Natural killer cell (primary cell): ENCODE measurements at regions not wholly inside any gene's neighbourhood (a gene's known extent, or its start where the extent isn't known, plus 50 kb on each side); places are given as distances from the start of the nearest gene placed in this dataset.

Source experiments
- ATAC-seq, 3 donors: fragments of 150-1000 bp in 2 of 3; fragments of 200-7000 bp in 1 of 3; cut with Tn5 transposase; 1 replicate in 1 of 3; 2 replicates in 2 of 3; pipeline ENCODE4 v1.10.0; 2021; ENCODE audit warnings: mild to moderate bottlenecking in 2 of 3, moderate library complexity in 2 of 3
- DNase-seq, 2 donors: peaks; one replicate each; pipeline versions ENCODE4 v3.0.0 to v3.0.0-alpha.2; 2013 to 2021; ENCODE audit warnings: mixed read lengths in 1 of 2
- H3K27ac ChIP-seq: one replicate; pipeline ENCODE4 v1.5.1; 2013; ENCODE audit warnings: mild to moderate bottlenecking, low read length
- H3K27me3 ChIP-seq: one replicate; pipeline ENCODE4 v1.6.1; 2013; ENCODE audit warnings: low read length; ENCODE audit not compliant: control insufficient read depth, insufficient read depth
- H3K36me3 ChIP-seq: one replicate; pipeline ENCODE4 v1.6.1; 2013; ENCODE audit warnings: low read length; ENCODE audit not compliant: control insufficient read depth, insufficient read depth
- H3K4me1 ChIP-seq: one replicate; pipeline ENCODE4 v1.6.1; 2013; ENCODE audit warnings: low read length; ENCODE audit not compliant: control insufficient read depth, insufficient read depth
- H3K4me3 ChIP-seq: one replicate; pipeline ENCODE4 v1.5.1; 2013; ENCODE audit warnings: low read length
- H3K9me3 ChIP-seq: one replicate; pipeline ENCODE4 v1.6.1; 2013; ENCODE audit warnings: low read length; ENCODE audit not compliant: control insufficient read depth, insufficient read depth
- H3K27ac Mint-ChIP-seq, 2 donors: one replicate each; pipeline ENCODE4 v1.8.0; 2022; ENCODE audit warnings: mild to moderate bottlenecking in 2 of 2, mixed read lengths in 2 of 2, moderate library complexity in 1 of 2
- H3K27me3 Mint-ChIP-seq, 2 donors: one replicate each; pipeline ENCODE4 v1.8.0; 2022; ENCODE audit warnings: low read depth in 2 of 2, mixed read lengths in 2 of 2
- H3K36me3 Mint-ChIP-seq: one replicate; pipeline ENCODE4 v1.8.0; 2022; ENCODE audit warnings: mixed read lengths
- H3K4me1 Mint-ChIP-seq, 2 donors: one replicate each; pipeline ENCODE4 v1.8.0; 2022; ENCODE audit warnings: mixed read lengths in 2 of 2
- H3K4me3 Mint-ChIP-seq: one replicate; pipeline ENCODE4 v1.8.0; 2022; ENCODE audit warnings: mild to moderate bottlenecking, moderate library complexity, mixed read lengths
- H3K9me3 Mint-ChIP-seq, 2 donors: one replicate each; pipeline ENCODE4 v1.8.0; 2022; ENCODE audit warnings: mixed read lengths in 2 of 2
- CTCF ChIP-seq: fragments of 200-600 bp; IDR thresholded peaks from one replicate; pipeline ENCODE4 v1.8.0; 2022; ENCODE audit warnings: antibody characterized with exemption
- WGBS: methylation state at CpG from one replicate; pipeline ENCODE4 v1.1.7; 2013; ENCODE audit warnings: missing lambda C conversion rate; ENCODE audit not compliant: insufficient coverage; 5-methylcytosine and 5-hydroxymethylcytosine counted together
- intact Hi-C: fragments of 100-400 bp; cut with micrococcal nuclease; formaldehyde crosslinking; loops from one replicate; pipeline ENCODE4 v1.14.2; 2022

- no peak for DNase-seq
- intact Hi-C loops = loop anchor here (1.0 to 5.0 kb wide), 2 partner anchors 815 to 913 kb away; no protein-coding TSS in a partner anchor
- Histone ChIP-seq H3K27me3 (no peaks in the 10 kb centered on the region), H3K36me3 (no peaks in the 10 kb centered on the region), H3K9me3 (no peaks in the 10 kb centered on the region), H3K27ac (no peak overlapping the region), H3K4me1 (no peaks in the 10 kb centered on the region), H3K4me3 (no peak overlapping the region)
- WGBS = 100% methylated on average over 3 of the region's 4 CpGs
- Mint-ChIP-seq H3K4me3 (no peak overlapping the region), H3K4me1 (peaks cover 8% of the 10 kb centered on the region in 2 donors), H3K9me3 (no peaks in the 10 kb centered on the region), H3K27ac (no peak overlapping the region), H3K36me3 (no peaks in the 10 kb centered on the region), H3K27me3 (peaks cover 8 to 15% of the 10 kb centered on the region in 2 donors)
- no peak for ATAC-seq
- TF ChIP-seq CTCF = no peak
Observed at GRCh38 chr3:157618886-157619285, 115.7 kb upstream of the VEPH1 start.

- Histone ChIP-seq H3K27me3 (no peaks in the 10 kb centered on the region), H3K36me3 (no peaks in the 10 kb centered on the region), H3K27ac (no peak overlapping the region), H3K9me3 (no peaks in the 10 kb centered on the region), H3K4me3 (no peak overlapping the region), H3K4me1 (no peaks in the 10 kb centered on the region)
- DNase-seq (peak in 1 of 2 donors; percentile 56), ATAC-seq (peak; percentile 68 to 85 (median 71))
- Mint-ChIP-seq H3K4me1 (peaks cover 8% of the 10 kb centered on the region in 2 donors), H3K36me3 (no peaks in the 10 kb centered on the region), H3K9me3 (no peaks in the 10 kb centered on the region), H3K27ac (no peak overlapping the region), H3K4me3 (no peak overlapping the region), H3K27me3 (peaks cover 8 to 14% of the 10 kb centered on the region in 2 donors)
- intact Hi-C loops = loop anchor here (1.0 to 5.0 kb wide), 2 partner anchors 816 to 914 kb away; no protein-coding TSS in a partner anchor
- WGBS = 19% methylated on average over 5 of the region's 6 CpGs
- TF ChIP-seq CTCF = peak; percentile 67
Observed at GRCh38 chr3:157618075-157618760, 115.0 kb upstream of the VEPH1 start.

- ATAC-seq (no peak), DNase-seq (no peak)
- H3K4me1 ChIP-seq = no peaks in the 10 kb centered on the region
- Mint-ChIP-seq H3K27ac (no peak overlapping the region), H3K4me1 (peaks cover 8 to 13% of the 10 kb centered on the region in 2 donors), H3K27me3 (peaks cover under 1 to 8% of the 10 kb centered on the region in 2 donors), H3K9me3 (no peaks in the 10 kb centered on the region), H3K4me3 (no peak overlapping the region), H3K36me3 (no peaks in the 10 kb centered on the region)
- no peaks in the 10 kb centered on the region for H3K36me3 ChIP-seq
- intact Hi-C loops = loop anchor here (5.0 kb wide), 1 partner anchor 917 kb away; no protein-coding TSS in a partner anchor
- H3K27ac ChIP-seq = no peak overlapping the region
- H3K4me3 ChIP-seq = no peak overlapping the region
- 80% methylated on average over 2 of the region's 2 CpGs for WGBS
- H3K9me3 ChIP-seq = no peaks in the 10 kb centered on the region
- no peak for TF ChIP-seq CTCF
- no peaks in the 10 kb centered on the region for H3K27me3 ChIP-seq
Observed at GRCh38 chr3:157614896-157615295, 111.7 kb upstream of the VEPH1 start.
